ENCODE measurements at regions not wholly inside any gene's neighbourhood (a gene's known extent, or its start where the extent isn't known, plus 50 kb on each side); places are given as distances from the start of the nearest gene placed in this dataset.

DNA sequence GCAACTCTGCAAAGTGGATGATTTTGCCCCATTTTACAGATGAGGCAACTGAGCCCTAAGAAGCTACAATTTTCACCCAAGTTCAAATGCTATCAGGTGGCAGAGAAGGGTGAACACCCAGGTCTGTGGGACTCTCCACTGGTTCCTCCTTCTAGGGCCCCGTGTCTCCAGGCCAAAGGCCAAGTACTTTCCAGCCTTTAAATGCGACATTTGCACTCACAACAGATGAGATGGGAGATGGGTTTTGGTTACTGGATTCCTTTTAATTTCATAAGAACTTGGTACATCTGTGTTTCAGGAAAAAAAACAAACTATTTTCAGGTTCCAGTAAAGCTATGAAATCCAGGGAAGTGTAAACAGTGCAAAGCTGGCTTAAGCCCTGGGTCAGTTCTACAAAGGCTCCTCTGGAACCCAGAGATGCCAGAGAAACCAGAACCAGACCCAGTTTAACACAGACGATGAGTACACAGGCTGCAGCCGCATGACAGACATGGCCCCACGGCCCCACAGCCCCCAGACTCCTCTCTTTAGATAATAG, 361.7 kb downstream of the ANAPC1 start:
- ChIA-PET CTCF (no interaction called here), POLR2A (no interaction called here), RAD21 (ENCODE audit: low non-redundant PET in 1 of 2, low total read pairs in 2 of 2, uncharacterized antibody in 2 of 2, unreplicated experiment in 2 of 2) (no interaction called here)
- intact Hi-C loops (cut with micrococcal nuclease): no loop called here
- no peaks in the 10 kb centered on the region for H3K9me2 ChIP-seq (ENCODE audit: insufficient read depth)
- H3K4me2 ChIP-seq (ENCODE audit: low read length): no peak overlapping the region
- no peaks in the 10 kb centered on the region for H4K20me1 ChIP-seq (ENCODE audit: insufficient read depth)
- H3K4me1 ChIP-seq (ENCODE audit: control insufficient read depth in 1 of 2, insufficient read depth in 2 of 2, low read length in 2 of 2): no peaks in the 10 kb centered on the region
- H3K27me3 ChIP-seq (ENCODE audit: insufficient read depth, low read length): no peaks in the 10 kb centered on the region
- H2AFZ ChIP-seq (ENCODE audit: low read depth, low read length, poor library complexity, severe bottlenecking): no peak overlapping the region
- TF ChIP-seq POLR2A (IDR thresholded peaks at IDR 0.05; ENCODE audit: borderline replicate concordance, extremely low read depth, insufficient read depth, insufficient read length): no peak
- TF ChIP-seq TCF7L2 (IDR thresholded peaks at IDR 0.05; ENCODE audit: borderline replicate concordance, extremely low read depth, insufficient read depth, insufficient read length): no peak
- TF ChIP-seq, protein P1, sequence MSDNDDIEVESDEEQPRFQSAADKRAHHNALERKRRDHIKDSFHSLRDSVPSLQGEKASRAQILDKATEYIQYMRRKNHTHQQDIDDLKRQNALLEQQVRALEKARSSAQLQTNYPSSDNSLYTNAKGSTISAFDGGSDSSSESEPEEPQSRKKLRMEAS (IDR thresholded peaks at IDR 0.05): no peak
- TF ChIP-seq ZNF274 (IDR thresholded peaks at IDR 0.05; ENCODE audit: low read depth, low read length): no peak
- no peak for TF ChIP-seq SRF (IDR thresholded peaks at IDR 0.05; ENCODE audit: low read depth)
- TF ChIP-seq, protein P2, sequence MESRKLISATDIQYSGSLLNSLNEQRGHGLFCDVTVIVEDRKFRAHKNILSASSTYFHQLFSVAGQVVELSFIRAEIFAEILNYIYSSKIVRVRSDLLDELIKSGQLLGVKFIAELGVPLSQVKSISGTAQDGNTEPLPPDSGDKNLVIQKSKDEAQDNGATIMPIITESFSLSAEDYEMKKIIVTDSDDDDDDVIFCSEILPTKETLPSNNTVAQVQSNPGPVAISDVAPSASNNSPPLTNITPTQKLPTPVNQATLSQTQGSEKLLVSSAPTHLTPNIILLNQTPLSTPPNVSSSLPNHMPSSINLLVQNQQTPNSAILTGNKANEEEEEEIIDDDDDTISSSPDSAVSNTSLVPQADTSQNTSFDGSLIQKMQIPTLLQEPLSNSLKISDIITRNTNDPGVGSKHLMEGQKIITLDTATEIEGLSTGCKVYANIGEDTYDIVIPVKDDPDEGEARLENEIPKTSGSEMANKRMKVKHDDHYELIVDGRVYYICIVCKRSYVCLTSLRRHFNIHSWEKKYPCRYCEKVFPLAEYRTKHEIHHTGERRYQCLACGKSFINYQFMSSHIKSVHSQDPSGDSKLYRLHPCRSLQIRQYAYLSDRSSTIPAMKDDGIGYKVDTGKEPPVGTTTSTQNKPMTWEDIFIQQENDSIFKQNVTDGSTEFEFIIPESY (IDR thresholded peaks at IDR 0.05; ENCODE audit: extremely low read depth, insufficient replicate concordance, low read length): no peak
- no peak for TF ChIP-seq SIN3A (IDR thresholded peaks at IDR 0.05; ENCODE audit: low read depth)
- no peak for TF ChIP-seq CBX3 (IDR thresholded peaks at IDR 0.05; ENCODE audit: low read depth)
- no peak for TF ChIP-seq POLR2AphosphoS5 (IDR thresholded peaks at IDR 0.05; ENCODE audit: low read depth, low read length)
- TF ChIP-seq EGR1 (IDR thresholded peaks at IDR 0.05; ENCODE audit: low read depth): no peak
- TF ChIP-seq CEBPB (IDR thresholded peaks at IDR 0.05; ENCODE audit: low read depth): no peak
- no peak for TF ChIP-seq JUND (IDR thresholded peaks at IDR 0.05)
- TF ChIP-seq, protein P3, sequence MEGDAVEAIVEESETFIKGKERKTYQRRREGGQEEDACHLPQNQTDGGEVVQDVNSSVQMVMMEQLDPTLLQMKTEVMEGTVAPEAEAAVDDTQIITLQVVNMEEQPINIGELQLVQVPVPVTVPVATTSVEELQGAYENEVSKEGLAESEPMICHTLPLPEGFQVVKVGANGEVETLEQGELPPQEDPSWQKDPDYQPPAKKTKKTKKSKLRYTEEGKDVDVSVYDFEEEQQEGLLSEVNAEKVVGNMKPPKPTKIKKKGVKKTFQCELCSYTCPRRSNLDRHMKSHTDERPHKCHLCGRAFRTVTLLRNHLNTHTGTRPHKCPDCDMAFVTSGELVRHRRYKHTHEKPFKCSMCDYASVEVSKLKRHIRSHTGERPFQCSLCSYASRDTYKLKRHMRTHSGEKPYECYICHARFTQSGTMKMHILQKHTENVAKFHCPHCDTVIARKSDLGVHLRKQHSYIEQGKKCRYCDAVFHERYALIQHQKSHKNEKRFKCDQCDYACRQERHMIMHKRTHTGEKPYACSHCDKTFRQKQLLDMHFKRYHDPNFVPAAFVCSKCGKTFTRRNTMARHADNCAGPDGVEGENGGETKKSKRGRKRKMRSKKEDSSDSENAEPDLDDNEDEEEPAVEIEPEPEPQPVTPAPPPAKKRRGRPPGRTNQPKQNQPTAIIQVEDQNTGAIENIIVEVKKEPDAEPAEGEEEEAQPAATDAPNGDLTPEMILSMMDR (IDR thresholded peaks at IDR 0.05 in 2 of 3, conservative IDR thresholded peaks at IDR 0.05 in 1 of 3; ENCODE audit: borderline replicate concordance in 1 of 3, insufficient read depth in 1 of 3, low read depth in 2 of 3, low read length in 2 of 3): no peak
- TF ChIP-seq, protein P4, sequence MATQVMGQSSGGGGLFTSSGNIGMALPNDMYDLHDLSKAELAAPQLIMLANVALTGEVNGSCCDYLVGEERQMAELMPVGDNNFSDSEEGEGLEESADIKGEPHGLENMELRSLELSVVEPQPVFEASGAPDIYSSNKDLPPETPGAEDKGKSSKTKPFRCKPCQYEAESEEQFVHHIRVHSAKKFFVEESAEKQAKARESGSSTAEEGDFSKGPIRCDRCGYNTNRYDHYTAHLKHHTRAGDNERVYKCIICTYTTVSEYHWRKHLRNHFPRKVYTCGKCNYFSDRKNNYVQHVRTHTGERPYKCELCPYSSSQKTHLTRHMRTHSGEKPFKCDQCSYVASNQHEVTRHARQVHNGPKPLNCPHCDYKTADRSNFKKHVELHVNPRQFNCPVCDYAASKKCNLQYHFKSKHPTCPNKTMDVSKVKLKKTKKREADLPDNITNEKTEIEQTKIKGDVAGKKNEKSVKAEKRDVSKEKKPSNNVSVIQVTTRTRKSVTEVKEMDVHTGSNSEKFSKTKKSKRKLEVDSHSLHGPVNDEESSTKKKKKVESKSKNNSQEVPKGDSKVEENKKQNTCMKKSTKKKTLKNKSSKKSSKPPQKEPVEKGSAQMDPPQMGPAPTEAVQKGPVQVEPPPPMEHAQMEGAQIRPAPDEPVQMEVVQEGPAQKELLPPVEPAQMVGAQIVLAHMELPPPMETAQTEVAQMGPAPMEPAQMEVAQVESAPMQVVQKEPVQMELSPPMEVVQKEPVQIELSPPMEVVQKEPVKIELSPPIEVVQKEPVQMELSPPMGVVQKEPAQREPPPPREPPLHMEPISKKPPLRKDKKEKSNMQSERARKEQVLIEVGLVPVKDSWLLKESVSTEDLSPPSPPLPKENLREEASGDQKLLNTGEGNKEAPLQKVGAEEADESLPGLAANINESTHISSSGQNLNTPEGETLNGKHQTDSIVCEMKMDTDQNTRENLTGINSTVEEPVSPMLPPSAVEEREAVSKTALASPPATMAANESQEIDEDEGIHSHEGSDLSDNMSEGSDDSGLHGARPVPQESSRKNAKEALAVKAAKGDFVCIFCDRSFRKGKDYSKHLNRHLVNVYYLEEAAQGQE (IDR thresholded peaks at IDR 0.05; ENCODE audit: low read depth): no peak
- TF ChIP-seq ELF1 (IDR thresholded peaks at IDR 0.05; ENCODE audit: borderline replicate concordance, low read depth): no peak
- TF ChIP-seq SP1 (IDR thresholded peaks at IDR 0.05; ENCODE audit: low read depth): no peak
- no peak for TF ChIP-seq FOSL1 (IDR thresholded peaks at IDR 0.05; ENCODE audit: low read depth)
- TF ChIP-seq EZH2phosphoT487 (IDR thresholded peaks at IDR 0.05; ENCODE audit: borderline replicate concordance): no peak
- DNase-seq (ENCODE audit: low read depth, low spot score) (no peak), ATAC-seq (no peak)
- no peaks in the 10 kb centered on the region for H3K79me2 ChIP-seq (ENCODE audit: insufficient read depth, low read length)
- no peaks in the 10 kb centered on the region for H3K36me3 ChIP-seq (ENCODE audit: control insufficient read depth in 1 of 2, insufficient read depth in 2 of 2, low read length in 2 of 2)
- no peaks in the 10 kb centered on the region for H3K9me3 ChIP-seq (ENCODE audit: control insufficient read depth in 1 of 2, insufficient read depth in 1 of 2, low read depth in 1 of 2, low read length in 2 of 2)
- no peak overlapping the region for H3K27ac ChIP-seq (ENCODE audit: low read depth, low read length)
- no peak overlapping the region for H3K9ac ChIP-seq (ENCODE audit: low read length)
- no peak overlapping the region for H3K4me3 ChIP-seq (replicated peaks in 1 of 2; ENCODE audit: low read depth in 1 of 2, low read length in 2 of 2)
- BruUV-seq (replicated peaks): no TSS peak

Data from HCT116 (cell line).